ENCODE measurements at regions not wholly inside any gene's neighbourhood (a gene's known extent, or its start where the extent isn't known, plus 50 kb on each side); places are given as distances from the start of the nearest gene placed in this dataset.

- DNase-seq, result peak; percentile 21
These were observed 105.2 kb downstream of the RBM43 start for GRCh38 chr2:151156431-151156830.

- DNase-seq, result no peak
These were observed 108.1 kb downstream of the RBM43 start for GRCh38 chr2:151153601-151154000.

GRCh38 chr2:151150331-151151320 is 111.0 kb downstream of the RBM43 start:
- no peak for DNase-seq

GRCh38 chr2:151138507-151138906 is 123.2 kb downstream of the RBM43 start:
- peak; percentile 89 for DNase-seq

- no peak for DNase-seq
These were observed 124.1 kb downstream of the RBM43 start for GRCh38 chr2:151137526-151137925.

GRCh38 chr2:151120011-151120410 is 141.7 kb downstream of the RBM43 start:
- DNase-seq, result no peak

GRCh38 chr2:151119374-151119773 is 142.3 kb downstream of the RBM43 start:
- DNase-seq, result no peak

- no peak for DNase-seq
These were observed 143.4 kb downstream of the RBM43 start for GRCh38 chr2:151118269-151118668.

- peak; percentile 77 for DNase-seq
These were observed 146.8 kb downstream of the RBM43 start for GRCh38 chr2:151114874-151115273.

GRCh38 chr2:151113318-151113717 is 148.3 kb downstream of the RBM43 start:
- no peak for DNase-seq

GRCh38 chr2:151111599-151112278 is 149.9 kb downstream of the RBM43 start:
- DNase-seq, result peak; percentile 78

GRCh38 chr2:151106805-151107506 is 154.7 kb downstream of the RBM43 start:
- peak; percentile 54 for DNase-seq

- no peak for DNase-seq
These were observed 158.1 kb downstream of the RBM43 start for GRCh38 chr2:151103551-151103950.

- no peak for DNase-seq
These were observed 159.4 kb downstream of the RBM43 start for GRCh38 chr2:151102226-151102625.

GRCh38 chr2:151098841-151099240 is 162.8 kb downstream of the RBM43 start:
- no peak for DNase-seq

GRCh38 chr2:151097895-151098294 is 163.8 kb downstream of the RBM43 start:
- no peak for DNase-seq

- DNase-seq, result peak; percentile 71
These were observed 164.5 kb downstream of the RBM43 start for GRCh38 chr2:151097128-151097527.

- DNase-seq, result no peak
These were observed 165.4 kb downstream of the RBM43 start for GRCh38 chr2:151096235-151096634.

GRCh38 chr2:151095463-151095862 is 166.2 kb downstream of the RBM43 start:
- no peak for DNase-seq

GRCh38 chr2:151091583-151091982 is 170.1 kb downstream of the RBM43 start:
- no peak for DNase-seq

- no peak for DNase-seq
These were observed 174.3 kb downstream of the RBM43 start for GRCh38 chr2:151087377-151087776.

- DNase-seq, result peak; percentile 84
These were observed 176.5 kb downstream of the RBM43 start for GRCh38 chr2:151085181-151085611.
